GM18909 (cell line): ENCODE measurements at regions not wholly inside any gene's neighbourhood (a gene's known extent, or its start where the extent isn't known, plus 50 kb on each side); places are given as distances from the start of the nearest gene placed in this dataset.

Experiments used
- ATAC-seq: cut with Tn5 transposase; IDR thresholded peaks from one replicate; pipeline ENCODE4 v1.9.1; 2021; ENCODE audit warnings: mild to moderate bottlenecking; ENCODE audit not compliant: unreplicated experiment, poor library complexity

DNA sequence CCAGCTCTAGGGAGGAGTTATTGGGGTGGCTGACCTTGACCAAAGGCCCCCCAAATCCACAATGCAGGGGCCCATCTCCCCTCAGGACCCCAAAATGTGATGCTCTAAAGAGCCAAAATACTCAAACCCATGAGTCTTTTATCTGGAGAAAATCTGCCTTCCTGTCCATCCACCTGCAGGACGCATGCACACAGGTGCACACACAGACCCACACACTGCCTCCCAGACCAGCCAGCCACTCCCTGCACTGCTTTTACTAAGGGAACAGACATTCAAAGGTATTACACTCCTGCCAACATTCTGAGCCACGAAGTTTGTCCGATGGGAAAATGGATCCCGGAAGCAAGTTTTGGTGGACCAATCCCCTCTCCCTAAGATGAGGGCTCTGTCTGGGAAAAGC, 76.1 kb upstream of the CDH5 start:
- no peak for ATAC-seq

- ATAC-seq, result no peak
Observed at GRCh38 chr16:66289986-66290385, 76.5 kb upstream of the CDH5 start.

- ATAC-seq, result no peak
Observed at GRCh38 chr16:66289051-66289680, 77.3 kb upstream of the CDH5 start.

DNA sequence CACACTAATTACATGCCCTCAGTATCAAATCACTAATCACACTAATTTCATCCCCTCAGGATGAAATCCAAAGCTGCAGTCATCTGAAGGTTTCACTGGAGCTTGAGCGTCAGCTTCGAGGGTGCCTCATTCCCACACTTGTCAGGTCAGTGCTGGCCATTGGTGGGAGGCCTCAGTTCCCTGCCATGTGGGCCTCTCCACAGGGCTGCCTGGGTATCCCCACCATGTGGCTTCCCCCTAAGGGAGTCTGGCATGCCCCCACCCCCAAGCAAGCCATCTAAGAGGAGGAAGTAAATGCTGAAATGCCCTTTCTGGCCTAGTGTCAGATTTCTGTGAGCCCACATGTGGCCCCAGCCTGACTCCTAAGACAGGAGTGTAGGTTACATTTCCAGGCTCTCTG, 78.6 kb upstream of the CDH5 start:
- no peak for ATAC-seq

DNA sequence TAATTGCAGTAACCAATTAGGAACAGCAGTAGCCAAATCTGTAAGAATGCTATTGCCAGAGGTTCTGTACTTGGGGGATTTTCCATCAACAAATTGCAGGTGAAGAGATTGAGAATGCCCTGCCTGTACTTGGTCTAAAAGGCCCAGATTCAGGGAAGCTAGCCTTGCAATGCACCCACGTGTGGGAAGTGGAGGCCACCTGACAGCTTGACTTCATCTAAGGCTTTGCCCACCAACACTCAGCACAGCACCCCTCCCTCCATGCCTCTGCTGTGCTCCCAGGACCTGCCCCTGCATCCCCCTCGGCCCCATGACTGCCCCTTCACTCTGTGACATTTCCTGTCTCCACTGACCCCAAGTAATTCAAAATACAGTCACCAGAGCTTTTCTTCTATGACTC, 79.1 kb upstream of the CDH5 start:
- no peak for ATAC-seq

- no peak for ATAC-seq
Observed at GRCh38 chr16:66286527-66286926, 80.0 kb upstream of the CDH5 start.

- no peak for ATAC-seq
Observed at GRCh38 chr16:66278604-66279262, 87.8 kb upstream of the CDH5 start.

- no peak for ATAC-seq
Observed at GRCh38 chr16:66278111-66278531, 88.4 kb upstream of the CDH5 start.

DNA sequence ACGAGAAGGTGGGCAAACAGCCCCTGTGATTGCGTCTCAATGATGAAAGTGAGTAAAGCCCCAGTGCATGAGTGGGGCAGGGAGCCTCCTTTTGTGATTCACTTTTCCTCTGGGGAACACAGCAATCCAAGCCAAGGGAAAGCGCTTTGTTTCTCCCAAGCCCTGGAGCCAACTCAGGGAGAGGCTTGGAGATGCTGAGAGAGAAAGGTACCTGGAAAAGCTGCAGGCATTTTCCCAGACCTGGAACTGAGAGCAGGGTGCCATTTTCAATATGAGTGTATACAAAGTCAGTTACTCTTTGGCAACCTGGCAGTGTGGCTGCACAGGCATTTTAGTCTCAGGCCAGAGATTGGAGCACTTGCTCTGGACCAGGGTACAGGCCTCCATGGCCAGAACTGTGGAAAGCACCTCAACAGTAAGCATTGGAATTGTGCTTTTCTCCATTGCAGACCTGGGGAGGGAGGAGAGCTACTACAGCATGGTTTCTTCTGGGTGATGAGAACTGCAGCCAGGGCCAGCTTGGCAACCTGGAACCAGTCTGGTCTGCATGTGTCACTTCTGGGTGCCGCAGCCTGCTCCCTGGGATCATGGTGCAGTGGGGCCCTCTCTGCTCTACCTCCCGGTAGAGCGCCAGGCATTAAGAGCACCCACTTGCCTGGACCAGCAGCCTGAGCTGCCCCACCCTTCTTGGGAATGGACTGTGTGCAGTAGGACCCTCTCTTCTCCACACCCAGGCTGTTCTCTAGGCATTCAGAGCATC, 89.0 kb upstream of the CDH5 start:
- ATAC-seq, result no peak

GRCh38 chr16:66275775-66276428, 90.6 kb upstream of the CDH5 start:
- no peak for ATAC-seq

GRCh38 chr16:66274335-66275110, 92.0 kb upstream of the CDH5 start:
- ATAC-seq, result peak; percentile 47

DNA sequence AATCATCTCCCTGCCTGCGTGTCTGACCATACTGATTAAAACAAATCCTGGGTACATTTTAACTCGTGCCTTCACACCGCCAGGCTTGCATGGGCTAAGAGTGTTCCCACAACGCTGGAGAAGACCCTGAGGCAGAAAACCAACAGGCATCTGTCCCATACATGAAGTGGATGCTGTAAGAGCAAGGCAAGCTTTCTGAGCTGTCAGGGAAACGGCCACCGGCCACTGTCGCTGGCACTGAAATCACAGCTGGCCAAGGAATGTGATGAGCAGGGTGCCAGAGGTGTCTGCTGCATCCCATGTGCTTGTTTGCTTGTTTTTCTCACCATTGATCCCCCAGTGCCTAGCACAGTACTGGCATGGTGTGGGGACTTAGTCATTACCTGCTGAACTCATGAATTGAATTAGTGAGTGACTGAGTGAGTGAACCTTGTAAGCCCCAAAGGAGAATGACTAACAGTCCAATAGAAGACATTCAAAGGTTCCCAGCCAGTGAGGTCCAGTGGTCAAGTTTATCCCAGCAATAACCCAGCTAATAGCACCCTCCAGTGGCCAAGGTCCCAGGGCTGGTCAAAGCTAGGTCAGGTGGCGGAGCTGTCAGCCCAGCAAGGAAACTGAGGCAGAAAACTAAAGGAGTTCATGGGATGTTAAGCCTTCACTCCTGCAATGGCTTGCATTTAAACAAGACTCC, 92.7 kb upstream of the CDH5 start:
- no peak for ATAC-seq

GRCh38 chr16:66273053-66273452, 93.4 kb upstream of the CDH5 start:
- ATAC-seq, result no peak

GRCh38 chr16:66272461-66272860, 94.0 kb upstream of the CDH5 start:
- no peak for ATAC-seq

DNA sequence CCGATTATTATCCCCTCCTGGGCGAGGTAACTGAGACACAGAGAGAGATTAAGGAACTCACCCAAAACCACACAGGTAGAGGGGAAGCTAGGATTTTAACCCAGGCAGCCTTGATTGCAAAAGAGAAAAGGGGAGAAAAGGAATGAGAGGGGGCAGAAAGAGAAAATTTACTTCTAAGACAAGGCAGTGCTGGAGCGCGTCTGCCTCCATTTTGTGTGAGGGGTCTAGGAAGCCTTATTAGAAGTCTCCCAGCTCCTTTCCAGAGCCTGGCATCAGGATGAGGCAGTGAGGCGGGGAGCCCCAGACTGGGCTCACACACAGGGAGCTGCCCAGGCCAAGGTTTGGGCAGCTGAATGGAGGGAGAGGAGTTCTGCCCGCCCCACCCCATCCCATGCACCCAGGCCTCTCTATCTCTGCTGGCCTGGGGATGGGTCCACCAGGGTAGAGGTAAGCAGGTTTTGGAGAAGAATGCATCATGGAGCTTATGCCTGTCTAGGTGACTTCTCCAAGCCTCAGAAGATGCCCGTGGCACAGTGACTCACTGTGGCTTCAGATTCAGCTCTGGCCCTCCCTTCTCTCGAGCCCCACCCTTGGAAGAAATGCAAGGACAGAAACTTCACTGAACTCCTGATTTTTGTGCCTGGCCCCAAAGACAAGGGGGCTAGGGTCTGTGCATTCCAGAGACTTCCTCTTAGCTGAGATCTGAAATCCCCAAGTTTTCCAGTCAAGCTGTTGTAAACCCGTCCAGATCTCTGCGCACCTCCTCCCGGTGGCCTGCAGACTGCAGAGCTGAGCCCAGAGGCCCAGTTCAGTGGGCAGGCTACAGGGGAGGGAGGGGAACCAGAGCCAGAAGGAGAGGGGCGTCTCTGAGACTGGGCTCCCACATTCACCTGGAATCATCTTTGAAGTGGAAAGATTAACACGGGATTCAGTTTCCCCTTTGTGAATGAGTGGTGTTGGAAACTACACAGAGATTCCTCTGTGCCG, 95.1 kb upstream of the CDH5 start:
- ATAC-seq, result no peak

DNA sequence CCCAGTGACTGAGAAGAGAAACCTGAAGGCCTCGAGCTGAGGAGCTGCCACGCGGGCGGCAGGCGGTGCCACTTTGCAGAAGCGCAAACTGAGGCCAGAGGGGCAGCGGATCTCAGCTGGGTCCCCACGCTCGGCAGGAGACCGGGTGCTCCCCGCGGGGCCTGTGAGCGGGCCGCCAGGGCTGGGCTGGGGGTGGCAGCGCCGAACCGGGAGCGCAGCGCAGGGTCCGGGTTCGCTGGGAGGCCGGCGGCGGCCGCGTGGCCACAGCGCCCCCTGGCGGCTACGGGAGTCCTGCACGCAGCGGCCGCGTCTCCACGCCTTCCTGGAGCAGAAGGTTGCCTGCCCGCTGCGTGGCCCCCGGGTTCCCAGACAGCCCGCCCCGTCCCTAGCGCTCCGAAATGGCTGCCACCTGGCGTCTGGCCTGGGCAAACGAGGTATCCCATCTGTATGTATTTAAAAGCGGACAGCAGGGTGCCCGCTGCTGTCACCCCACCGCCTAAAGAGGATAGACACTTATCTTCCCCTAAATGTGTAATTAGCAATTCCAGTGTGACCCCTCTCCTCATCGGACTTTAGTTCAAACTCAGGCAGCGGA, 96.1 kb upstream of the CDH5 start:
- peak; percentile 69 for ATAC-seq

- no peak for ATAC-seq
Observed at GRCh38 chr16:66269617-66270332, 96.7 kb upstream of the CDH5 start.
